ENCODE measurements at regions not wholly inside any gene's neighbourhood (a gene's known extent, or its start where the extent isn't known, plus 50 kb on each side); places are given as distances from the start of the nearest gene placed in this dataset.

GRCh38 chr10:2020836-2021235 lies 283.5 kb upstream of the ADARB2 start:
- TF ChIP-seq CTCF (IDR thresholded peaks at IDR 0.05; ENCODE audit: unreplicated experiment) = no peak
- intact Hi-C loops (cut with micrococcal nuclease) = no loop called here
- Mint-ChIP-seq H3K4me1 (ENCODE audit: insufficient read depth, unreplicated experiment) (peaks cover 5% of the 10 kb centered on the region), H3K27ac (ENCODE audit: low read depth, unreplicated experiment) (no peak overlapping the region), H3K27me3 (ENCODE audit: insufficient read depth, unreplicated experiment) (no peaks in the 10 kb centered on the region), H3K9me3 (ENCODE audit: unreplicated experiment) (no peaks in the 10 kb centered on the region), H3K36me3 (ENCODE audit: insufficient read depth, unreplicated experiment) (no peaks in the 10 kb centered on the region), H3K4me3 (ENCODE audit: unreplicated experiment) (no peak overlapping the region)
- no TSS peak for BruUV-seq (replicated peaks)
- POLR2A ChIA-PET = no interaction called here
- CTCF ChIA-PET = no interaction called here
- DNase-seq (ENCODE audit: unreplicated experiment) = no peak

- intact Hi-C loops (cut with micrococcal nuclease) = no loop called here
- H3K27me3 Mint-ChIP-seq (ENCODE audit: insufficient read depth, unreplicated experiment) = no peaks in the 10 kb centered on the region
- H3K36me3 Mint-ChIP-seq (ENCODE audit: insufficient read depth, unreplicated experiment) = no peaks in the 10 kb centered on the region
- H3K9me3 Mint-ChIP-seq (ENCODE audit: unreplicated experiment) = no peaks in the 10 kb centered on the region
- POLR2A ChIA-PET = no interaction called here
- H3K27ac Mint-ChIP-seq (ENCODE audit: low read depth, unreplicated experiment) = no peak overlapping the region
- H3K4me3 Mint-ChIP-seq (ENCODE audit: unreplicated experiment) = no peak overlapping the region
- no peak for DNase-seq (ENCODE audit: unreplicated experiment)
- CTCF ChIA-PET = no interaction called here
- no peak for TF ChIP-seq CTCF (IDR thresholded peaks at IDR 0.05; ENCODE audit: unreplicated experiment)
- BruUV-seq (replicated peaks) = no TSS peak
- H3K4me1 Mint-ChIP-seq (ENCODE audit: insufficient read depth, unreplicated experiment) = peaks cover 5% of the 10 kb centered on the region
Observed at GRCh38 chr10:2019803-2020202, 282.5 kb upstream of the ADARB2 start.

GRCh38 chr10:2019281-2019680 lies 282.0 kb upstream of the ADARB2 start:
- no peaks in the 10 kb centered on the region for H3K9me3 Mint-ChIP-seq (ENCODE audit: unreplicated experiment)
- no TSS peak for BruUV-seq (replicated peaks)
- no peaks in the 10 kb centered on the region for H3K27me3 Mint-ChIP-seq (ENCODE audit: insufficient read depth, unreplicated experiment)
- intact Hi-C loops (cut with micrococcal nuclease) = no loop called here
- H3K36me3 Mint-ChIP-seq (ENCODE audit: insufficient read depth, unreplicated experiment) = no peaks in the 10 kb centered on the region
- TF ChIP-seq CTCF (IDR thresholded peaks at IDR 0.05; ENCODE audit: unreplicated experiment) = no peak
- no peak overlapping the region for H3K4me3 Mint-ChIP-seq (ENCODE audit: unreplicated experiment)
- no peak overlapping the region for H3K27ac Mint-ChIP-seq (ENCODE audit: low read depth, unreplicated experiment)
- ChIA-PET POLR2A (no interaction called here), CTCF (no interaction called here)
- peaks cover 2% of the 10 kb centered on the region for H3K4me1 Mint-ChIP-seq (ENCODE audit: insufficient read depth, unreplicated experiment)
- DNase-seq (ENCODE audit: unreplicated experiment) = no peak

GRCh38 chr10:2014541-2014940 lies 277.2 kb upstream of the ADARB2 start:
- H3K27me3 Mint-ChIP-seq (ENCODE audit: insufficient read depth, unreplicated experiment) = no peaks in the 10 kb centered on the region
- no peak overlapping the region for H3K4me3 Mint-ChIP-seq (ENCODE audit: unreplicated experiment)
- ChIA-PET POLR2A (no interaction called here), CTCF (no interaction called here)
- BruUV-seq (replicated peaks) = no TSS peak
- no peak overlapping the region for H3K27ac Mint-ChIP-seq (ENCODE audit: low read depth, unreplicated experiment)
- intact Hi-C loops (cut with micrococcal nuclease) = no loop called here
- no peaks in the 10 kb centered on the region for H3K36me3 Mint-ChIP-seq (ENCODE audit: insufficient read depth, unreplicated experiment)
- no peak for DNase-seq (ENCODE audit: unreplicated experiment)
- H3K4me1 Mint-ChIP-seq (ENCODE audit: insufficient read depth, unreplicated experiment) = no peaks in the 10 kb centered on the region
- no peak for TF ChIP-seq CTCF (IDR thresholded peaks at IDR 0.05; ENCODE audit: unreplicated experiment)
- no peaks in the 10 kb centered on the region for H3K9me3 Mint-ChIP-seq (ENCODE audit: unreplicated experiment)

Measured in MCF 10A (cell line).